ENCODE measurements at regions not wholly inside any gene's neighbourhood (a gene's known extent, or its start where the extent isn't known, plus 50 kb on each side); places are given as distances from the start of the nearest gene placed in this dataset.

GRCh38 chr6:4625557-4625956 is 150.6 kb upstream of the CDYL start:
- H3K4me3 ChIP-seq (ENCODE audit: low read length): no peak overlapping the region
- no peak overlapping the region for H3K4me2 ChIP-seq (ENCODE audit: low read length)
- POLR2A ChIA-PET (ENCODE audit: unreplicated experiment): no interaction called here
- no peak for ATAC-seq
- CTCF ChIA-PET: no interaction called here
- TF ChIP-seq EZH2phosphoT487 (IDR thresholded peaks at IDR 0.05; ENCODE audit: borderline replicate concordance, low read length) (no peak), EZH2 (IDR thresholded peaks at IDR 0.05; ENCODE audit: low read length, unreplicated experiment) (no peak)
- TF ChIP-seq, protein P1, sequence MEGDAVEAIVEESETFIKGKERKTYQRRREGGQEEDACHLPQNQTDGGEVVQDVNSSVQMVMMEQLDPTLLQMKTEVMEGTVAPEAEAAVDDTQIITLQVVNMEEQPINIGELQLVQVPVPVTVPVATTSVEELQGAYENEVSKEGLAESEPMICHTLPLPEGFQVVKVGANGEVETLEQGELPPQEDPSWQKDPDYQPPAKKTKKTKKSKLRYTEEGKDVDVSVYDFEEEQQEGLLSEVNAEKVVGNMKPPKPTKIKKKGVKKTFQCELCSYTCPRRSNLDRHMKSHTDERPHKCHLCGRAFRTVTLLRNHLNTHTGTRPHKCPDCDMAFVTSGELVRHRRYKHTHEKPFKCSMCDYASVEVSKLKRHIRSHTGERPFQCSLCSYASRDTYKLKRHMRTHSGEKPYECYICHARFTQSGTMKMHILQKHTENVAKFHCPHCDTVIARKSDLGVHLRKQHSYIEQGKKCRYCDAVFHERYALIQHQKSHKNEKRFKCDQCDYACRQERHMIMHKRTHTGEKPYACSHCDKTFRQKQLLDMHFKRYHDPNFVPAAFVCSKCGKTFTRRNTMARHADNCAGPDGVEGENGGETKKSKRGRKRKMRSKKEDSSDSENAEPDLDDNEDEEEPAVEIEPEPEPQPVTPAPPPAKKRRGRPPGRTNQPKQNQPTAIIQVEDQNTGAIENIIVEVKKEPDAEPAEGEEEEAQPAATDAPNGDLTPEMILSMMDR (conservative IDR thresholded peaks at IDR 0.05; ENCODE audit: low read depth, low read length): no peak
- BruUV-seq (replicated peaks): no TSS peak
- no peak for DNase-seq
- H3K27me3 ChIP-seq (ENCODE audit: low read length): no peaks in the 10 kb centered on the region
- no peaks in the 10 kb centered on the region for H4K20me1 ChIP-seq (ENCODE audit: low read length)
- no peaks in the 10 kb centered on the region for H3K79me2 ChIP-seq (ENCODE audit: low read length)
- H2AFZ ChIP-seq (ENCODE audit: low read length): no peak overlapping the region
- no peak overlapping the region for H3K27ac ChIP-seq (ENCODE audit: low read length)
- H3F3A ChIP-seq (ENCODE audit: low read length, unreplicated experiment): no peaks in the 10 kb centered on the region
- 0 out of 2 replicates have a peak, but pooled peaks cover under 1% of the 10 kb centered on the region for H3K36me3 ChIP-seq (ENCODE audit: low read depth, low read length)
- intact Hi-C loops (cut with micrococcal nuclease): no loop called here
- H3K4me1 ChIP-seq (ENCODE audit: insufficient read depth, low read length): no peaks in the 10 kb centered on the region
- H3K9me3 ChIP-seq (ENCODE audit: low read length): peaks cover 12% of the 10 kb centered on the region; the same call in 1 of the 2 replicates
- no peak overlapping the region for H3K9ac ChIP-seq (ENCODE audit: low read length)
- H3K9me2 ChIP-seq (replicated peaks; ENCODE audit: low read length): no peaks in the 10 kb centered on the region

GRCh38 chr6:4624726-4625125 is 151.5 kb upstream of the CDYL start:
- Histone ChIP-seq H2AFZ (ENCODE audit: low read length) (no peak overlapping the region), H3K4me2 (ENCODE audit: low read length) (no peak overlapping the region), H3K4me1 (ENCODE audit: insufficient read depth, low read length) (no peaks in the 10 kb centered on the region), H3K9me2 (replicated peaks; ENCODE audit: low read length) (no peaks in the 10 kb centered on the region), H3K27ac (ENCODE audit: low read length) (no peak overlapping the region), H3K4me3 (ENCODE audit: low read length) (no peak overlapping the region), H3K36me3 (ENCODE audit: low read depth, low read length) (no peaks in the 10 kb centered on the region), H3F3A (ENCODE audit: low read length, unreplicated experiment) (no peaks in the 10 kb centered on the region), H4K20me1 (ENCODE audit: low read length) (no peaks in the 10 kb centered on the region), H3K9me3 (ENCODE audit: low read length) (peaks cover 10% of the 10 kb centered on the region; the same call in 1 of the 2 replicates), H3K9ac (ENCODE audit: low read length) (no peak overlapping the region), H3K27me3 (ENCODE audit: low read length) (no peaks in the 10 kb centered on the region), H3K79me2 (ENCODE audit: low read length) (no peaks in the 10 kb centered on the region)
- CTCF ChIA-PET: interaction anchor here (0.6 kb wide), 1 partner anchor 284 kb away, joined by 3 read pairs; no protein-coding TSS in a partner anchor
- TF ChIP-seq EZH2phosphoT487 (IDR thresholded peaks at IDR 0.05; ENCODE audit: borderline replicate concordance, low read length) (no peak), EZH2 (IDR thresholded peaks at IDR 0.05; ENCODE audit: low read length, unreplicated experiment) (no peak)
- TF ChIP-seq, protein P1 (conservative IDR thresholded peaks at IDR 0.05; ENCODE audit: low read depth, low read length): no peak
- POLR2A ChIA-PET (ENCODE audit: unreplicated experiment): no interaction called here
- intact Hi-C loops (cut with micrococcal nuclease): no loop called here
- no TSS peak for BruUV-seq (replicated peaks)
- ATAC-seq (no peak), DNase-seq (no peak)

DNA sequence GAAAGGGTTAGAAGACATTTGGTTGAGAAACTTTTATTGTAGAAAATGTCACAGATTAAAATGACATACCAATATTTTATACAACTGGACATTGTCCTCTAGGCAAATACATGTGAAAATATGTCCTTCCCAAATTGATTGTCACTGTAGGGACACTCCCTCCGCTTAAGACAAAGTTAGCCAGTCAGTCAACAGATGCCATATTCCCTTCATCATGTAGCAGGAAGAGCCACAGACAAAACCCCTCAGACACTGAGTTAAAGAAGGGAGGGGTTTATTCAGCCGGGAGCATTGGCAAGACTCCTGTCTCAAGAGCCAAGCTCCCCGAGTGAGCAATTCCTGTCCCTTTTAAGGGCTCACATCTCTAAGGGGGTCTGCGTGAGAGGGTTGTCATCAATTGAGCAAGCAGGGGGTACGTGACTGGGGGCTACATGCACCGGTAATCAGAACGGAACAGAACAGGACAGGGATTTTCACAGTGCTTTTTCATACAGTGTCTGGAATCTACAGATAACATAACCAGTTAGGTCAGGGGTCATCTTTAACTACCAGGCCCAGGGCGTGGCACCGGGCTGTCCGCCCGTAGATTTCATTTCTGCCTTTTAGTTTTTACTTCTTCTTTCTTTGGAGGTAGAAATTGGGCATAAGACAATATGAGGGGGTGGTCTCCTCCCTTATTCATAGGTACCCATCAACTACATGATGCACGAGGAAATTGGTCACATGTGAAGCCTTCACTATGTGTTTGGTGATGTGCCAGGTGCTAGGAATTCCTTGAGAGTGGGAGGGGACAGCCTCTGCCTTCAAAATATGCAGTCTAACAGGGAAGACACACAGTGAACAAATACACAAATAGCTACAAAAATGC is 155.7 kb upstream of the CDYL start:
- intact Hi-C loops (cut with micrococcal nuclease): no loop called here
- DNase-seq (peak; percentile 27), ATAC-seq (no peak)
- no peaks in the 10 kb centered on the region for H3K9me3 ChIP-seq (ENCODE audit: low read length)
- H3K27me3 ChIP-seq (ENCODE audit: low read length): no peaks in the 10 kb centered on the region
- no peaks in the 10 kb centered on the region for H3K9me2 ChIP-seq (replicated peaks; ENCODE audit: low read length)
- TF ChIP-seq, protein P1 (conservative IDR thresholded peaks at IDR 0.05; ENCODE audit: low read depth, low read length): no peak
- TF ChIP-seq EZH2 (IDR thresholded peaks at IDR 0.05; ENCODE audit: low read length, unreplicated experiment): no peak
- TF ChIP-seq EZH2phosphoT487 (IDR thresholded peaks at IDR 0.05; ENCODE audit: borderline replicate concordance, low read length): no peak
- H3K9ac ChIP-seq (ENCODE audit: low read length): no peak overlapping the region
- POLR2A ChIA-PET (ENCODE audit: unreplicated experiment): no interaction called here
- H3K36me3 ChIP-seq (ENCODE audit: low read depth, low read length): no peaks in the 10 kb centered on the region
- no TSS peak for BruUV-seq (replicated peaks)
- H3K4me2 ChIP-seq (ENCODE audit: low read length): no peak overlapping the region
- CTCF ChIA-PET: no interaction called here
- H2AFZ ChIP-seq (ENCODE audit: low read length): no peak overlapping the region
- H3K4me1 ChIP-seq (ENCODE audit: insufficient read depth, low read length): no peaks in the 10 kb centered on the region
- H3K4me3 ChIP-seq (ENCODE audit: low read length): no peak overlapping the region
- no peaks in the 10 kb centered on the region for H4K20me1 ChIP-seq (ENCODE audit: low read length)
- H3F3A ChIP-seq (ENCODE audit: low read length, unreplicated experiment): no peaks in the 10 kb centered on the region
- no peaks in the 10 kb centered on the region for H3K79me2 ChIP-seq (ENCODE audit: low read length)
- H3K27ac ChIP-seq (ENCODE audit: low read length): no peak overlapping the region
